Endothelial cell of umbilical vein (primary cell): ENCODE measurements at regions not wholly inside any gene's neighbourhood (a gene's known extent, or its start where the extent isn't known, plus 50 kb on each side); places are given as distances from the start of the nearest gene placed in this dataset.

Experiments used
- BruUV-seq: library from RNA; stranded (reverse); fragments of 400-500 nt; replicated peaks from 2 replicates; lab custom pipeline; 2021; lab: Mats Ljungman, UMichigan
- CTCF ChIA-PET: fragments of 300-600, 350-600 bp; sonication (Branson Sonifier 250); formaldehyde crosslinking; loops from one replicate; lab custom pipeline; 2021; ENCODE audit warnings: antibody characterized with exemption, inconsistent platforms; lab: Charles Lee
- POLR2A ChIA-PET: fragments of 300-600, 350-600 bp; sonication (Branson Sonifier 250); formaldehyde crosslinking; loops from one replicate; lab custom pipeline; 2021; ENCODE audit warnings: antibody characterized with exemption, inconsistent platforms; lab: Charles Lee
- DNase-seq: peaks from one replicate; pipeline ENCODE4 v3.0.0-alpha.2; 2011; ENCODE audit warnings: low read depth, low spot score
- FAIRE-seq: peaks from 2 replicates; lab custom pipeline; 2011; peaks lifted over from hg19 to GRCh38; lab: Jason Lieb, UNC
- H2AFZ ChIP-seq: 2 replicates; pipeline ENCODE4 v1.6.0; 2012; ENCODE audit warnings: low read depth, low read length, control low read depth, inconsistent platforms
- H3K27ac ChIP-seq: 2 replicates; pipeline ENCODE4 v1.5.1; 2011; ENCODE audit warnings: low read depth, mild to moderate bottlenecking, control low read depth, low read length, moderate library complexity; ENCODE audit not compliant: insufficient read depth
- H3K27me3 ChIP-seq, 2 experiments: 2 replicates each; pipeline versions ENCODE4 v1.6.0 to v1.6.1; 2011; ENCODE audit warnings: low read length in 2 of 2, mixed read lengths in 1 of 2; ENCODE audit not compliant: control insufficient read depth in 2 of 2, insufficient read depth in 2 of 2
- H3K36me3 ChIP-seq, 2 experiments: 2 replicates in 1 of 2; 3 replicates in 1 of 2; pipeline ENCODE4 v1.5.1; 2011; ENCODE audit warnings: low read length in 2 of 2, mild to moderate bottlenecking in 1 of 2, moderate library complexity in 1 of 2; ENCODE audit not compliant: control insufficient read depth in 2 of 2, insufficient read depth in 2 of 2; ENCODE audit errors: extremely low read depth in 1 of 2
- H3K4me1 ChIP-seq: 3 replicates; pipeline ENCODE4 v1.5.1; 2011; ENCODE audit warnings: mild to moderate bottlenecking, low read length; ENCODE audit not compliant: control insufficient read depth, insufficient read depth; ENCODE audit errors: extremely low read depth
- H3K4me2 ChIP-seq: 2 replicates; pipeline ENCODE4 v1.6.1; 2011; ENCODE audit warnings: low read length, control low read depth, mixed read lengths; ENCODE audit not compliant: insufficient read depth
- H3K4me3 ChIP-seq, 3 experiments: fragments of 200-600 bp in 1 of 3; sonication (generic), shearing (Covaris generic) in 1 of 3; replicated peaks in 1 of 3; 2 replicates each; pipeline ENCODE4 v1.5.1; 2011 to 2016; ENCODE audit warnings: control low read depth in 3 of 3, low read length in 3 of 3, mild to moderate bottlenecking in 2 of 3, inconsistent platforms in 1 of 3, low read depth in 1 of 3, moderate library complexity in 1 of 3; ENCODE audit not compliant: insufficient read depth in 1 of 3
- H3K79me2 ChIP-seq: 2 replicates; pipeline ENCODE4 v1.6.0; 2012; ENCODE audit warnings: low read length, inconsistent platforms; ENCODE audit not compliant: control insufficient read depth, insufficient read depth
- H3K9ac ChIP-seq: replicated peaks from 2 replicates; pipeline ENCODE3; 2011; ENCODE audit warnings: low read length, control low read depth; ENCODE audit not compliant: insufficient read depth; ENCODE audit errors: extremely low read depth
- H3K9me1 ChIP-seq: replicated peaks from 3 replicates; pipeline ENCODE4 v1.6.0; 2011; ENCODE audit warnings: mild to moderate bottlenecking, low read length; ENCODE audit not compliant: control insufficient read depth, insufficient read depth; ENCODE audit errors: extremely low read depth
- H3K9me3 ChIP-seq: replicated peaks from 2 replicates; pipeline ENCODE4 v1.5.1; 2012; ENCODE audit warnings: low read length, inconsistent platforms; ENCODE audit not compliant: control insufficient read depth, insufficient read depth
- H4K20me1 ChIP-seq: replicated peaks from 2 replicates; pipeline ENCODE3; 2011; ENCODE audit warnings: mild to moderate bottlenecking, low read length; ENCODE audit not compliant: control insufficient read depth, insufficient read depth; ENCODE audit errors: extremely low read depth
- EZH2 ChIP-seq: IDR thresholded peaks from 2 replicates; pipeline ENCODE4 v1.6.1; 2012; ENCODE audit warnings: borderline replicate concordance, low read depth, mild to moderate bottlenecking, moderate library complexity, low read length, inconsistent platforms; ENCODE audit not compliant: severe bottlenecking
- FOS ChIP-seq: IDR thresholded peaks from 2 replicates; pipeline ENCODE4 v1.6.1; 2011; ENCODE audit warnings: mild to moderate bottlenecking, low read length, moderate library complexity, borderline replicate concordance; ENCODE audit not compliant: insufficient read depth
- JUN ChIP-seq: IDR thresholded peaks from 2 replicates; pipeline ENCODE4 v1.6.1; 2011; ENCODE audit warnings: borderline replicate concordance, low read depth; ENCODE audit not compliant: insufficient read length, insufficient read depth
- POLR2A ChIP-seq: IDR thresholded peaks from 2 replicates; pipeline ENCODE4 v1.6.1; 2012; ENCODE audit warnings: low read depth, mild to moderate bottlenecking, control low read depth, low read length
- POLR2AphosphoS5 ChIP-seq: IDR thresholded peaks from 2 replicates; pipeline ENCODE4 v1.6.1; 2012; ENCODE audit warnings: low read depth, mild to moderate bottlenecking, control low read depth, low read length, moderate library complexity; ENCODE audit not compliant: insufficient read depth
- dilution Hi-C: fragments of 300-500 bp; cut with MboI; formaldehyde crosslinking; loops from one replicate; pipeline ENCODE4 v1.15.0; 2019; ENCODE audit warnings: low sequenced_read_pairs; ENCODE audit not compliant: extremely low pct_ligation_motif_present
- intact Hi-C: fragments of 100-400 bp; cut with micrococcal nuclease; formaldehyde crosslinking; loops from one replicate; pipeline ENCODE4 v1.10.0; 2022
- TF ChIP-seq, protein P1 (sequence below), 2 donors: IDR thresholded peaks; 1 replicate in 1 of 2; 2 replicates in 1 of 2; pipeline ENCODE4 v1.5.1; 2011; ENCODE audit warnings: low read length in 2 of 2, mild to moderate bottlenecking in 2 of 2, moderate library complexity in 2 of 2, control low read depth in 1 of 2, inconsistent platforms in 1 of 2, low read depth in 1 of 2; ENCODE audit not compliant: insufficient read depth in 1 of 2; ENCODE audit errors: extremely low read depth in 1 of 2

DNA sequence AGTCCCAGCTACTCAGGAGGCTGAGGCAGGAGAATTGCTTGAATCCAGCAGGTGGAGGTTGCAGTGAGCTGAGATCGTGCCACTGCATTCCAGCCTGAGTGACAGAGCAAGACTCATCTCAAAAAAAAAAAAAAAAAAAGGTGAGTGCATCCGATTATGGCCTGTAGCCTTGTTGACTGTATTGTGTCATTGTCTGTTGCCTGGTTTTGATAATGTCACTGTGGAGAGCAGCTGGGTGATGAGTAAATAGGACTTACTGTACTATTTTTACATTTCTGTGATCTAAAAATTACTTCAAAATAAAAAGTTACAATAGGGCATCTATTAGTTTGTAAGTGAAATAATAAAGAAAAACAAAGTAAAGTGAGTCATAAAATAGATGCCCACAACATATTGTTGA, 134.1 kb upstream of the SALL4 start:
- TF ChIP-seq, protein P1, sequence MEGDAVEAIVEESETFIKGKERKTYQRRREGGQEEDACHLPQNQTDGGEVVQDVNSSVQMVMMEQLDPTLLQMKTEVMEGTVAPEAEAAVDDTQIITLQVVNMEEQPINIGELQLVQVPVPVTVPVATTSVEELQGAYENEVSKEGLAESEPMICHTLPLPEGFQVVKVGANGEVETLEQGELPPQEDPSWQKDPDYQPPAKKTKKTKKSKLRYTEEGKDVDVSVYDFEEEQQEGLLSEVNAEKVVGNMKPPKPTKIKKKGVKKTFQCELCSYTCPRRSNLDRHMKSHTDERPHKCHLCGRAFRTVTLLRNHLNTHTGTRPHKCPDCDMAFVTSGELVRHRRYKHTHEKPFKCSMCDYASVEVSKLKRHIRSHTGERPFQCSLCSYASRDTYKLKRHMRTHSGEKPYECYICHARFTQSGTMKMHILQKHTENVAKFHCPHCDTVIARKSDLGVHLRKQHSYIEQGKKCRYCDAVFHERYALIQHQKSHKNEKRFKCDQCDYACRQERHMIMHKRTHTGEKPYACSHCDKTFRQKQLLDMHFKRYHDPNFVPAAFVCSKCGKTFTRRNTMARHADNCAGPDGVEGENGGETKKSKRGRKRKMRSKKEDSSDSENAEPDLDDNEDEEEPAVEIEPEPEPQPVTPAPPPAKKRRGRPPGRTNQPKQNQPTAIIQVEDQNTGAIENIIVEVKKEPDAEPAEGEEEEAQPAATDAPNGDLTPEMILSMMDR (IDR thresholded peaks at IDR 0.05; ENCODE audit: extremely low read depth in 1 of 2, insufficient read depth in 1 of 2, low read depth in 1 of 2, low read length in 2 of 2) = no peak
- no peak for TF ChIP-seq POLR2A
- TF ChIP-seq POLR2AphosphoS5 = no peak
- ChIA-PET CTCF (interaction anchor here (0.9 kb wide), 1 partner anchor 136 kb away, joined by 3 read pairs; no protein-coding TSS in a partner anchor), POLR2A (interaction anchor here (0.7 kb wide), 1 partner anchor 235 kb away, joined by 3 read pairs; no protein-coding TSS in a partner anchor)
- dilution Hi-C loops (no loop called here), intact Hi-C loops (no loop called here)
- peaks cover 19% of the 10 kb centered on the region for H3K4me1 ChIP-seq
- no peak overlapping the region for H2AFZ ChIP-seq
- H3K27ac ChIP-seq = no peak overlapping the region
- H3K4me2 ChIP-seq = no peak overlapping the region
- H3K36me3 ChIP-seq = no peaks in the 10 kb centered on the region
- no peaks in the 10 kb centered on the region for H3K9me3 ChIP-seq
- no peaks in the 10 kb centered on the region for H3K9me1 ChIP-seq
- H3K79me2 ChIP-seq = no peaks in the 10 kb centered on the region
- H3K9ac ChIP-seq = no peak overlapping the region
- DNase-seq (no peak), FAIRE-seq (no peak)
- no peak overlapping the region for H3K4me3 ChIP-seq
- BruUV-seq = no TSS peak
- no peaks in the 10 kb centered on the region for H3K27me3 ChIP-seq
- no peaks in the 10 kb centered on the region for H4K20me1 ChIP-seq

DNA sequence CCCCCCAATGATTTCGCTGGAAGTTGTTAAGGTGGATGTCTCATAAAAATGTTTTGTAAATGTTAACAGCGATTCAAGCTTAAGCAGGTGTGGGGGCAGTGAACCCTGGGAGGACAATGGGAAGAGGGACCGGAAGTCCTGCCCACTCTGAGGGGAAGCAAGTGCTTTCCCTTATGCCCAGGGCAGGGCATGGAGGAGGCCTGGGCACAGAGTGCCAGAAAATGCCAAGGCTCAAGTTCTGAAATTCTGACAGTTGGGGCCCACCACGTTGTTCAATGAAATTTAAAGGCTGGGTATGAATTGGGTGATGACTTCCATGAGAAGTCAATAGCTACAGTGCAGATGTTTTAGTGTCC, 132.7 kb upstream of the SALL4 start:
- no TSS peak for BruUV-seq
- no peak overlapping the region for H3K4me3 ChIP-seq
- FAIRE-seq = no peak
- H3K79me2 ChIP-seq = no peaks in the 10 kb centered on the region
- dilution Hi-C loops (no loop called here), intact Hi-C loops (loop anchor here (2.0 kb wide), 1 partner anchor 24 kb away; no protein-coding TSS in a partner anchor)
- H2AFZ ChIP-seq = peak overlapping the region; percentile 49
- TF ChIP-seq EZH2 (no peak), JUN (no peak), FOS (no peak)
- DNase-seq = no peak
- POLR2A ChIA-PET = no interaction called here
- no peaks in the 10 kb centered on the region for H3K27me3 ChIP-seq
- peaks cover 31% of the 10 kb centered on the region for H3K4me1 ChIP-seq
- H3K27ac ChIP-seq = peak overlapping the region; percentile 63
- CTCF ChIA-PET = interaction anchor here (0.9 to 2.8 kb wide), 3 partner anchors 12 to 126 kb away, joined by 3 to 13 read pairs (median 4); no protein-coding TSS in a partner anchor
- H3K9me3 ChIP-seq = no peaks in the 10 kb centered on the region
- peak overlapping the region; percentile 86 for H3K4me2 ChIP-seq
- H3K9me1 ChIP-seq = no peaks in the 10 kb centered on the region
- H3K36me3 ChIP-seq = no peaks in the 10 kb centered on the region
- no peak overlapping the region for H3K9ac ChIP-seq
- no peaks in the 10 kb centered on the region for H4K20me1 ChIP-seq
